ENCODE measurements at regions not wholly inside any gene's neighbourhood (a gene's known extent, or its start where the extent isn't known, plus 50 kb on each side); places are given as distances from the start of the nearest gene placed in this dataset.

DNA sequence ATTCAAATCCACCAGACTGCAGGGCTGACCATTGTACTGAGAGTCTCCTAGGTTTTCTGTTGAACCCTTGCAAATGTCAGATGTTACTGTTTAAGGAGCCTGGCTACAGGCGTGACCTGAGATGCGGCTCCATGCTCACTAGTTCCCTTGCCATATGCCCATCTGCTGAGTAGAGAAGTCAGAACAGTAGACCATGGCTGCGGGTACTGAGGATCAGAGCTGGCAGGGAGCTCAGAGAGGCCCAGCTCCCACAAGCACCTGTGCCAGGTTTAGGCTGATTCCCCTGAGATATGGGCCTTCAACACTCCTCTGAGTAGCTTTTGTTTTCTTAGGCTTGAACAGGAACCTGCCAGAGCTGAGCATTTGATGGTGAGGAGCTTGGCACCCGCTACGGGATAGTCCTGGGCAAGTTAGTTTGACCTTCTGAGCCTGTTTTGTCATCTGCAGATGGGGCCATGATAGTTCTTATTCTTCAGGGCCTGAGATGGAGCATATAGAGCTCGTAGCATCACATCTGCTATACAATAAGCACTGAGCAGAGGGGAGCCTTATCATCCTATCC is 83.7 kb downstream of the BOD1 start:
- Mint-ChIP-seq H3K27me3 (peaks cover 10% of the 10 kb centered on the region), H3K27ac (no peak overlapping the region), H3K4me3 (no peak overlapping the region), H3K36me3 (no peaks in the 10 kb centered on the region), H3K9me3 (no peaks in the 10 kb centered on the region), H3K4me1 (ENCODE audit: unreplicated experiment) (no peaks in the 10 kb centered on the region)
- DNase-seq (ENCODE audit: extremely low spot score, unreplicated experiment), result no peak
- TF ChIP-seq, protein P1, sequence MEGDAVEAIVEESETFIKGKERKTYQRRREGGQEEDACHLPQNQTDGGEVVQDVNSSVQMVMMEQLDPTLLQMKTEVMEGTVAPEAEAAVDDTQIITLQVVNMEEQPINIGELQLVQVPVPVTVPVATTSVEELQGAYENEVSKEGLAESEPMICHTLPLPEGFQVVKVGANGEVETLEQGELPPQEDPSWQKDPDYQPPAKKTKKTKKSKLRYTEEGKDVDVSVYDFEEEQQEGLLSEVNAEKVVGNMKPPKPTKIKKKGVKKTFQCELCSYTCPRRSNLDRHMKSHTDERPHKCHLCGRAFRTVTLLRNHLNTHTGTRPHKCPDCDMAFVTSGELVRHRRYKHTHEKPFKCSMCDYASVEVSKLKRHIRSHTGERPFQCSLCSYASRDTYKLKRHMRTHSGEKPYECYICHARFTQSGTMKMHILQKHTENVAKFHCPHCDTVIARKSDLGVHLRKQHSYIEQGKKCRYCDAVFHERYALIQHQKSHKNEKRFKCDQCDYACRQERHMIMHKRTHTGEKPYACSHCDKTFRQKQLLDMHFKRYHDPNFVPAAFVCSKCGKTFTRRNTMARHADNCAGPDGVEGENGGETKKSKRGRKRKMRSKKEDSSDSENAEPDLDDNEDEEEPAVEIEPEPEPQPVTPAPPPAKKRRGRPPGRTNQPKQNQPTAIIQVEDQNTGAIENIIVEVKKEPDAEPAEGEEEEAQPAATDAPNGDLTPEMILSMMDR (conservative IDR thresholded peaks at IDR 0.05), result no peak

DNA sequence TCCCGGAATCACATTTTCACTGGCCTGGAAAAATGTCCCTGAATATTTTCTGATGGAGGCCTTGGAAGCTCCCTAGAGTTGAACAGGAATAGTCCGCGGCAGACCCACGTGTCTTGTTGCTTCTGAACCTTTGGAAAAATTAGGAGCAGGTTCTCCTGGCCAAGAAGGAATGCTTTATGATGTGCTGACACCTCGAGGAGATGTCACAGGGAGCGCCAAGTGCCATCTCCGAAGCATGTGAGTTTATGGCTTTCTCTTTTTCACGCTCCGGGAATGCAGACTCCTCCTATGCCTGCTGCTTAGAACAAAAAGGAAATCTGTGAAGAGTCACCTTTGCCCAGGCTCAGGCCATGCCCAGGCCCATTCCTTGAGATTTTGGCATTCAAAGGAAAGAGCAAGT is 84.6 kb downstream of the BOD1 start:
- H3K36me3 Mint-ChIP-seq, result no peaks in the 10 kb centered on the region
- H3K9me3 Mint-ChIP-seq, result no peaks in the 10 kb centered on the region
- TF ChIP-seq, protein P1 (conservative IDR thresholded peaks at IDR 0.05), result no peak
- H3K27me3 Mint-ChIP-seq, result peaks cover 12% of the 10 kb centered on the region
- DNase-seq (ENCODE audit: extremely low spot score, unreplicated experiment), result no peak
- H3K4me1 Mint-ChIP-seq (ENCODE audit: unreplicated experiment), result no peaks in the 10 kb centered on the region
- H3K4me3 Mint-ChIP-seq, result no peak overlapping the region
- H3K27ac Mint-ChIP-seq, result no peak overlapping the region

DNA sequence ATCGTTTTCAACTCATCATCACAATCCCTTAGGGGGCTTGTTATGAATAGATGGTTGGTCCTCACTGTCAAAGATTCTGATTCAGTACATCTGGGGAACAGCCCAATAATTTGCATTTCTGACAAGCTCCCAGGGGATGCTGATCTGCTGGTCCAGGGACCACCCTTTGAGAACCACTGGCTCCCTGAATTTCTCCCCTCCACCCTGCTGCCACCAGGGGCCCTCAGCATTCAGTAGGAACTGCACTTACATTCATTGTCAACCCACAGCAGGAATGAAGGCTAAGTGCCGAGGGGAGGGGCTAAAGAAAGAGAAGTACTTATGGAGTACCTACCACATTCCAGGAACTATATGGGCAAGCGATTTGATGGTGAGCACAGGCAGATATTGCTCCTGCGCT is 85.9 kb downstream of the BOD1 start:
- H3K36me3 Mint-ChIP-seq, result no peaks in the 10 kb centered on the region
- no peak overlapping the region for H3K4me3 Mint-ChIP-seq
- peaks cover 12% of the 10 kb centered on the region for H3K27me3 Mint-ChIP-seq
- no peak for DNase-seq (ENCODE audit: extremely low spot score, unreplicated experiment)
- no peaks in the 10 kb centered on the region for H3K4me1 Mint-ChIP-seq (ENCODE audit: unreplicated experiment)
- no peaks in the 10 kb centered on the region for H3K9me3 Mint-ChIP-seq
- TF ChIP-seq, protein P1 (conservative IDR thresholded peaks at IDR 0.05), result no peak
- no peak overlapping the region for H3K27ac Mint-ChIP-seq

DNA sequence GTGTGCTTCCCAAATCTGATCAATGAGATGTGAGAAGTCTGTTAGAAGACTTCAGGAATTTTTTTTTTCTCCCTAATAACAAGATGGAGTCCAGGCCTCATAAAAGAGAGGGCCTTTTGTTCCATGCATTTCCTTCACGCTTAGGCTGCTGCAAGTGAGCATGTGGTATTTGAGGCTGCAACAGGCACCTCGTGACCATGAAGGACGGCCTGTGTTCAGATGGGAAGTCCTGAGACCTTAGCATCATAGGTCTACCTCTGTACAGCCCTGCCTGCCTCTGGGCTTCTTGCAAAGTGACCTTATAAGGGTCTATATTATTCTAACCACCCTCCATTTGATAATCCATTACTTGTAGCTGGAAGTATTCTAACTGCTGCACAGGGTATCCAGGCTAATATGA is 86.6 kb downstream of the BOD1 start:
- H3K36me3 Mint-ChIP-seq, result no peaks in the 10 kb centered on the region
- DNase-seq (ENCODE audit: extremely low spot score, unreplicated experiment), result no peak
- no peaks in the 10 kb centered on the region for H3K4me1 Mint-ChIP-seq (ENCODE audit: unreplicated experiment)
- H3K27me3 Mint-ChIP-seq, result peaks cover 12% of the 10 kb centered on the region
- no peak overlapping the region for H3K4me3 Mint-ChIP-seq
- TF ChIP-seq, protein P1 (conservative IDR thresholded peaks at IDR 0.05), result no peak
- no peaks in the 10 kb centered on the region for H3K9me3 Mint-ChIP-seq
- H3K27ac Mint-ChIP-seq, result no peak overlapping the region

DNA sequence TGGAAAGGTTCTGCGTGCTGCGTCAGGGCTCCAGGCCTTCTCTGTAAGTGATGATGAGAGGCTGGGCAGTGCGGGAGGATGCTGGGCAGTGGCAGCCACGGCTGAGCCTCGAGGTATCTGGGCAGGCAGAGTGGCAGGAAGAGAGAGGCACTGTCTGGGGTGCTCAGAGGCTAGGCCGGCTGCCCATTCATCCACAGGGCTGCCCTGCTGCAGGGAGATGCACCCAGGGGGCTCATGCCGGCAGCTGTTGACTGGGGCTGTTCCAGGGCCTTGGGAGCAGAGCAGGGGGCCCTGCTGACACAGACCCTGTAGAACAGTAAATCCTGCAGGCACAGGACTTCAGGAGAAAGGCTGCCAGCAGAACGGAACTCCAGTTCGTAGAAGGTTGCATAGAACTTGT is 88.8 kb downstream of the BOD1 start:
- TF ChIP-seq, protein P1 (conservative IDR thresholded peaks at IDR 0.05), result no peak
- Mint-ChIP-seq H3K9me3 (no peaks in the 10 kb centered on the region), H3K4me1 (ENCODE audit: unreplicated experiment) (no peaks in the 10 kb centered on the region), H3K4me3 (no peak overlapping the region), H3K27me3 (peaks cover 8% of the 10 kb centered on the region), H3K36me3 (no peaks in the 10 kb centered on the region), H3K27ac (no peak overlapping the region)
- DNase-seq (ENCODE audit: extremely low spot score, unreplicated experiment), result no peak

DNA sequence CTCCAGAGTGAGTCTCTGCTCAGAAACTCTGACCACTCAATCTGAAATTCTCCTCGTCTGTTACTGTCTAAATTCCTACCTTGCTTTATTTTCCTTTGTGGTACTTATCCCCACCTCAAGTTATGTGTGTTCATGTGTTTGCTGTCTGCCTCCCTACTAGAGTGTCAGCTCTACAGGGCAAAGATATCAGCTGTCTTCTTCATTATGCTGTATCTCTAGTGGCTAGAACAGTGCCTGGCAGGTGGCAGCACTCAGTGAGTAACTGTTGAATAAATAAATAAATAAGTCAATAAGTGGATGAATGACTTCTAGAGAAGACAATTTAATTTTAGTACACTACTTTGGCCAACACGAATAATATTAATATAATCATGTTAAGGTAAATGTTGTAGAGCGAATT is 92.3 kb downstream of the BOD1 start:
- H3K27ac Mint-ChIP-seq, result no peak overlapping the region
- no peak for DNase-seq (ENCODE audit: extremely low spot score, unreplicated experiment)
- no peaks in the 10 kb centered on the region for H3K36me3 Mint-ChIP-seq
- no peaks in the 10 kb centered on the region for H3K9me3 Mint-ChIP-seq
- H3K4me1 Mint-ChIP-seq (ENCODE audit: unreplicated experiment), result no peaks in the 10 kb centered on the region
- TF ChIP-seq, protein P1 (conservative IDR thresholded peaks at IDR 0.05), result no peak
- H3K4me3 Mint-ChIP-seq, result no peak overlapping the region
- H3K27me3 Mint-ChIP-seq, result peaks cover 18% of the 10 kb centered on the region

Measured in type B pancreatic cell (in vitro differentiated cells).